Upper lobe of right lung (tissue), 1 donor: ENCODE measurements at regions not wholly inside any gene's neighbourhood (a gene's known extent, or its start where the extent isn't known, plus 50 kb on each side); places are given as distances from the start of the nearest gene placed in this dataset.

Source experiments
- ATAC-seq: fragments of 200-7000 bp; cut with Tn5 transposase; one replicate; pipeline ENCODE4 v1.9.1; 2020; ENCODE audit warnings: mild to moderate bottlenecking, moderate library complexity
- DNase-seq: peaks from one replicate; pipeline ENCODE4 v3.0.0-alpha.2; 2020
- H3K27ac ChIP-seq: fragments of 200-600 bp; one replicate; pipeline ENCODE4 v1.8.0; 2022
- H3K27me3 ChIP-seq: fragments of 200-600 bp; one replicate; pipeline ENCODE4 v1.8.0; 2022; ENCODE audit warnings: mild to moderate bottlenecking
- H3K36me3 ChIP-seq: fragments of 200-600 bp; one replicate; pipeline ENCODE4 v1.8.0; 2022
- H3K4me1 ChIP-seq: fragments of 200-600 bp; one replicate; pipeline ENCODE4 v1.8.0; 2022
- H3K4me3 ChIP-seq: fragments of 200-600 bp; one replicate; pipeline ENCODE4 v1.8.0; 2022; ENCODE audit warnings: mild to moderate bottlenecking
- H3K9me3 ChIP-seq: fragments of 200-600 bp; one replicate; pipeline ENCODE4 v1.8.0; 2022
- intact Hi-C: fragments of 100-400 bp; cut with DNase I; formaldehyde crosslinking; loops from one replicate; pipeline ENCODE4 v1.11.0; 2022
- TF ChIP-seq, protein P1 (sequence below): fragments of 200-600 bp; IDR thresholded peaks from one replicate; pipeline ENCODE4 v1.8.0; 2022; ENCODE audit warnings: antibody characterized with exemption
- donor health status: DM: no; HTN: yes; CAD: no; lungs with severe emphysema.

GRCh38 chr1:221891708-221892107 lies 149.8 kb upstream of the DUSP10 start:
- TF ChIP-seq, protein P1, sequence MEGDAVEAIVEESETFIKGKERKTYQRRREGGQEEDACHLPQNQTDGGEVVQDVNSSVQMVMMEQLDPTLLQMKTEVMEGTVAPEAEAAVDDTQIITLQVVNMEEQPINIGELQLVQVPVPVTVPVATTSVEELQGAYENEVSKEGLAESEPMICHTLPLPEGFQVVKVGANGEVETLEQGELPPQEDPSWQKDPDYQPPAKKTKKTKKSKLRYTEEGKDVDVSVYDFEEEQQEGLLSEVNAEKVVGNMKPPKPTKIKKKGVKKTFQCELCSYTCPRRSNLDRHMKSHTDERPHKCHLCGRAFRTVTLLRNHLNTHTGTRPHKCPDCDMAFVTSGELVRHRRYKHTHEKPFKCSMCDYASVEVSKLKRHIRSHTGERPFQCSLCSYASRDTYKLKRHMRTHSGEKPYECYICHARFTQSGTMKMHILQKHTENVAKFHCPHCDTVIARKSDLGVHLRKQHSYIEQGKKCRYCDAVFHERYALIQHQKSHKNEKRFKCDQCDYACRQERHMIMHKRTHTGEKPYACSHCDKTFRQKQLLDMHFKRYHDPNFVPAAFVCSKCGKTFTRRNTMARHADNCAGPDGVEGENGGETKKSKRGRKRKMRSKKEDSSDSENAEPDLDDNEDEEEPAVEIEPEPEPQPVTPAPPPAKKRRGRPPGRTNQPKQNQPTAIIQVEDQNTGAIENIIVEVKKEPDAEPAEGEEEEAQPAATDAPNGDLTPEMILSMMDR: no peak
- H3K4me1 ChIP-seq: no peaks in the 10 kb centered on the region
- no peaks in the 10 kb centered on the region for H3K36me3 ChIP-seq
- DNase-seq: no peak
- H3K9me3 ChIP-seq: no peaks in the 10 kb centered on the region
- H3K4me3 ChIP-seq: no peak overlapping the region
- no peaks in the 10 kb centered on the region for H3K27me3 ChIP-seq
- no peak for ATAC-seq
- intact Hi-C loops: no loop called here
- no peak overlapping the region for H3K27ac ChIP-seq

- intact Hi-C loops: no loop called here
- no peak for ATAC-seq
- Histone ChIP-seq H3K4me1 (no peaks in the 10 kb centered on the region), H3K36me3 (no peaks in the 10 kb centered on the region), H3K4me3 (no peak overlapping the region), H3K27me3 (no peaks in the 10 kb centered on the region), H3K9me3 (no peaks in the 10 kb centered on the region), H3K27ac (no peak overlapping the region)
- no peak for DNase-seq
- TF ChIP-seq, protein P1: no peak
Observed at GRCh38 chr1:221888801-221889200, 146.9 kb upstream of the DUSP10 start.

DNA sequence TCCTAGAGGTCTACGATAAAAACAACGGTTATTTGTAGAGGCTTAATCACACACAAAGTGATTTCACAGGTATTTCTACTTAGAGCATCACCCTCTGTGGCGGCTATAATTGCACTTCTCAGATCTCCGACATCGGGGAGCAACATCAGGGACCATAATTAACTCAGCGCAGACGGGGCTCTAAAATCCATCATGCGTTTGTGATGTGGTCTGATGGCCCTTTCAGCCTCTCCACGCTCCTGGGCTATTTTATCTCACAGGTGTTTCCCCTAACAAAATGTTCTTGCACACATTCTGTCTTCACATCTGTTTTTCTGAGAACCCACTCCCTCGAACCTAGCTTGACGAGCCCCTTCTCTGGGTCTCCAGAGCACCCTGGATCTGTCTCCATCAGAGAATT lies 146.3 kb upstream of the DUSP10 start:
- intact Hi-C loops: no loop called here
- Histone ChIP-seq H3K27me3 (no peaks in the 10 kb centered on the region), H3K36me3 (no peaks in the 10 kb centered on the region), H3K4me1 (no peaks in the 10 kb centered on the region), H3K9me3 (no peaks in the 10 kb centered on the region), H3K27ac (no peak overlapping the region), H3K4me3 (no peak overlapping the region)
- ATAC-seq (no peak), DNase-seq (no peak)
- TF ChIP-seq, protein P1: no peak

- no peaks in the 10 kb centered on the region for H3K36me3 ChIP-seq
- DNase-seq: no peak
- no peak overlapping the region for H3K4me3 ChIP-seq
- H3K27ac ChIP-seq: no peak overlapping the region
- no peaks in the 10 kb centered on the region for H3K9me3 ChIP-seq
- no peaks in the 10 kb centered on the region for H3K4me1 ChIP-seq
- ATAC-seq: no peak
- intact Hi-C loops: no loop called here
- TF ChIP-seq, protein P1: no peak
- no peaks in the 10 kb centered on the region for H3K27me3 ChIP-seq
Observed at GRCh38 chr1:221887758-221888157, 145.9 kb upstream of the DUSP10 start.

DNA sequence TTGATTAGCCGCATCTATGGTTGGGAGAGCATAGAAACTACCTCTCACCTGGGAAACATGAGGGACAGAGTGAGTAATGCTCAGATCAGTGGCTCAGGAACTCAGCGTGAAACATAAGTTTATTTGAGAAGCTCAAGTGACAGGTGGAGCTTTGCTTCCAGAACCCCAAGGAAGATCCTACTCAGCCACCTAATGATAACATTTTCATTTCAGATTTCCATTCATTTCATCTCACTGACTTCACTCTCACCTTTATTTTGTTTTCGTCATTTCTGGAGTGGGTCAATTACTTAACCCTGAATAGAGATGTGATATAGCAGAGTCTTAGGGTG lies 145.5 kb upstream of the DUSP10 start:
- intact Hi-C loops: no loop called here
- Histone ChIP-seq H3K4me1 (no peaks in the 10 kb centered on the region), H3K9me3 (no peaks in the 10 kb centered on the region), H3K36me3 (no peaks in the 10 kb centered on the region), H3K27me3 (no peaks in the 10 kb centered on the region), H3K4me3 (no peak overlapping the region), H3K27ac (no peak overlapping the region)
- no peak for ATAC-seq
- DNase-seq: no peak
- TF ChIP-seq, protein P1: no peak

- Histone ChIP-seq H3K27ac (no peak overlapping the region), H3K4me1 (no peaks in the 10 kb centered on the region), H3K9me3 (no peaks in the 10 kb centered on the region), H3K36me3 (no peaks in the 10 kb centered on the region), H3K4me3 (no peak overlapping the region), H3K27me3 (no peaks in the 10 kb centered on the region)
- TF ChIP-seq, protein P1: no peak
- DNase-seq (peak; percentile 67), ATAC-seq (peak; percentile 88)
- intact Hi-C loops: no loop called here
Observed at GRCh38 chr1:221886743-221887414, 145.0 kb upstream of the DUSP10 start.
